NCI-H510A treated with DMSO at 0.1 percent for 48 hours (cell line): ENCODE measurements at regions not wholly inside any gene's neighbourhood (a gene's known extent, or its start where the extent isn't known, plus 50 kb on each side); places are given as distances from the start of the nearest gene placed in this dataset.

Experiments used
- DNase-seq: peaks from one replicate; lab custom pipeline; 2025; lab: John Stamatoyannopoulos, UW

- DNase-seq: no peak
Observed at GRCh38 chr3:30263238-30263924, 343.0 kb upstream of the TGFBR2 start.

GRCh38 chr3:30263925-30264313 lies 342.5 kb upstream of the TGFBR2 start:
- DNase-seq: no peak

GRCh38 chr3:30266524-30266923 lies 339.9 kb upstream of the TGFBR2 start:
- DNase-seq: no peak

GRCh38 chr3:30268288-30268687 lies 338.1 kb upstream of the TGFBR2 start:
- DNase-seq: no peak

- DNase-seq: no peak
Observed at GRCh38 chr3:30269751-30270445, 336.5 kb upstream of the TGFBR2 start.

GRCh38 chr3:30271781-30272180 lies 334.6 kb upstream of the TGFBR2 start:
- no peak for DNase-seq

- DNase-seq: no peak
Observed at GRCh38 chr3:30273304-30274072, 332.9 kb upstream of the TGFBR2 start.

- DNase-seq: no peak
Observed at GRCh38 chr3:30277494-30277893, 328.9 kb upstream of the TGFBR2 start.

GRCh38 chr3:30281526-30281925 lies 324.9 kb upstream of the TGFBR2 start:
- no peak for DNase-seq

GRCh38 chr3:30282154-30282696 lies 324.2 kb upstream of the TGFBR2 start:
- DNase-seq: no peak

GRCh38 chr3:30285188-30286006 lies 321.0 kb upstream of the TGFBR2 start:
- no peak for DNase-seq

GRCh38 chr3:30286007-30286669 lies 320.3 kb upstream of the TGFBR2 start:
- no peak for DNase-seq

- no peak for DNase-seq
Observed at GRCh38 chr3:30286811-30287210, 319.6 kb upstream of the TGFBR2 start.

- DNase-seq: no peak
Observed at GRCh38 chr3:30288830-30289229, 317.6 kb upstream of the TGFBR2 start.

- DNase-seq: no peak
Observed at GRCh38 chr3:30289324-30289723, 317.1 kb upstream of the TGFBR2 start.

GRCh38 chr3:30289766-30290165 lies 316.6 kb upstream of the TGFBR2 start:
- DNase-seq: no peak

GRCh38 chr3:30290479-30290878 lies 315.9 kb upstream of the TGFBR2 start:
- no peak for DNase-seq

GRCh38 chr3:30292192-30292893 lies 314.1 kb upstream of the TGFBR2 start:
- DNase-seq: no peak

- DNase-seq: no peak
Observed at GRCh38 chr3:30293621-30294240, 312.7 kb upstream of the TGFBR2 start.

- DNase-seq: no peak
Observed at GRCh38 chr3:30294241-30294667, 312.1 kb upstream of the TGFBR2 start.
